ENCODE measurements at regions not wholly inside any gene's neighbourhood (a gene's known extent, or its start where the extent isn't known, plus 50 kb on each side); places are given as distances from the start of the nearest gene placed in this dataset.

DNA sequence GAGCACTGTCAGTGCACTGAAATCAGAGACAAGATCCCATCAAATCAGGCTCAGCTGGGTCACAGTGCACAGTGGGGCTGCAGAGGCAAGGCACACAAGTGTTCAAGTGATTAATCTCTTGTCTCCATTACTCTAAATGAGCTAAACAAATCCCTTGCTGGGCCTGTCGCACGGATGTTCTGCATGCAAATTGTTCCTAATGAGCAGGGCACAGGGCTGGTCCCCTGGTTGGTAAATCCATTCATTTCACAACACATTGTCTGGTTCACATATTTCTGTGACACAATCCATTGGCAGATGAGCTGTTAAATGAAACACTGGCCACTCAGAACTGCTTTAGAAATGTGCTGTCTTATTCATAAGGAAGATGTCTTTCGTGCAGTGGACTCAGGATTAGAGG, 167.9 kb upstream of the BRINP1 start:
- TF ChIP-seq GATA3 (IDR thresholded peaks at IDR 0.05; ENCODE audit: low read depth, low read length) (no peak), GATA2 (IDR thresholded peaks at IDR 0.05; ENCODE audit: low read depth, low read length) (no peak)

GRCh38 chr9:119533504-119533903, 164.3 kb upstream of the BRINP1 start:
- TF ChIP-seq GATA2 (IDR thresholded peaks at IDR 0.05; ENCODE audit: low read depth, low read length) (no peak), GATA3 (IDR thresholded peaks at IDR 0.05; ENCODE audit: low read depth, low read length) (no peak)

GRCh38 chr9:119526698-119527097, 157.5 kb upstream of the BRINP1 start:
- TF ChIP-seq GATA2 (IDR thresholded peaks at IDR 0.05; ENCODE audit: low read depth, low read length) = no peak
- TF ChIP-seq GATA3 (IDR thresholded peaks at IDR 0.05; ENCODE audit: low read depth, low read length) = no peak

DNA sequence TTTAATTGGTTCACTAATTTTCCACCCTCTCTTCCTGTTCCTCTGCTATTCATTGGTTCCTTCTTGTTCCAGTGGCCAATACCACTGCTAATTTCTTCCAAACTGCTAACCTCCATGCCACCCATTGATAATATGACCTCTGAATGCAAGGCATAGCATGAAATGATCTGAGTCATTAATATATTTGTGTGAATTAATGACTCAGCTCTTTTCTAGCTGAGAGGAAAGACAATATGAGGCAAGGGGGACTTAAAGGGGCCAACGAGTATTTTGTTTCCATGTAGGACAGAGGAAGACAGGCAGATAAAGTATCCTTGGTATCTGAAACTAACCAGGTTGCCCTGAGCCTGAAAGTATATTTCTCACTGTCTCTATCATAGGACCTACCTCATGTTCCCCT, 154.3 kb upstream of the BRINP1 start:
- TF ChIP-seq GATA3 (IDR thresholded peaks at IDR 0.05; ENCODE audit: low read depth, low read length) (no peak), GATA2 (IDR thresholded peaks at IDR 0.05; ENCODE audit: low read depth, low read length) (no peak)

- TF ChIP-seq GATA2 (IDR thresholded peaks at IDR 0.05; ENCODE audit: low read depth, low read length) (no peak), GATA3 (IDR thresholded peaks at IDR 0.05; ENCODE audit: low read depth, low read length) (no peak)
These were observed 153.1 kb upstream of the BRINP1 start for GRCh38 chr9:119522381-119522780.

DNA sequence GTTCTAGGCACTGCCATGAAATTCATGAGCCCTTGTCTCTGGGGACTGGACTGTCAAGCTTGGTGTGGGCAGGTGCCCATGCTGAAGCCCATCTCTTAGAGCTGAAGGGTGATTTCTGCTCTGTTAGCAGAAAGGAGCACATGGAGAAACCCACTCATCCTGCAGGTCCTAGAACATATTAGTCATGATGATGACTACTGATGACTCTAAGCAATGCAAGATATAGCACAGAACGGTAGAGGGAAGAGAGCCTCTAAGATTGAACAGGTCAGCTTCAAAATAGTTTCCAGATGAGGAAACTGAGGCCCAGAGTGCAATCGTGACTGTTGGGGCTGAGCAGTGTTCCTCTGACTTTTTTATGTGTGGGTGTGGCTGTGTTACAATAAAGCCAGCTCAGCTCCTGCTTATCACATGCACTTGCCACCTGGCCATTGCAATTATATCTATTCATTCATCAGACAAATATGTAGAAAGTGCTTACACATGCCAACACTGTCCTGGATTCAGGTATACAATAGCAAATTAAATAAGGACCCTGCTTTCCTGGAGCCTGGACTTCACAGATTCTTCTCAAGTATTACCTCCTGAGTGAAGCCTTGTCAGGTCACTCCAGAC, 140.2 kb upstream of the BRINP1 start:
- no peak for TF ChIP-seq GATA2 (IDR thresholded peaks at IDR 0.05; ENCODE audit: low read depth, low read length)
- TF ChIP-seq GATA3 (IDR thresholded peaks at IDR 0.05; ENCODE audit: low read depth, low read length) = no peak

DNA sequence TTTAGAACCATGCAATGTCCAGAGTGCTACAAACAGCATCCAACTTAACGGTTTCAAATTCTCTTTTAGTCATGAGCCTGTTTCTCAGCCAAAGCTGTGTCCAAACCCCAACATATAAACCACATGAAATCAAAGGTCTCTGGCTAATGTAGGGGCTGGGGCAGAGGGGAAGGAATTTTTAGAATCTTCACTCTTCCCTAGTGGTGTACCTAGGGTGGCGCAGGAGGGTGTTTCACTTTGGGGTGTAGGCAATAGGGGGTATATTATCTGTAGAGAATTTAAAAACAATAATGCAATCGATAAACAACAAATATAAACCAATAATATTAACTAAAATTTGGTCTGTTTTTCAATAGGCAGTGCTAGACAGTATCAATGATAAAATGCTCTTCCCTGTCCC, 132.1 kb upstream of the BRINP1 start:
- TF ChIP-seq GATA3 (IDR thresholded peaks at IDR 0.05; ENCODE audit: low read depth, low read length) (no peak), GATA2 (IDR thresholded peaks at IDR 0.05; ENCODE audit: low read depth, low read length) (no peak)

DNA sequence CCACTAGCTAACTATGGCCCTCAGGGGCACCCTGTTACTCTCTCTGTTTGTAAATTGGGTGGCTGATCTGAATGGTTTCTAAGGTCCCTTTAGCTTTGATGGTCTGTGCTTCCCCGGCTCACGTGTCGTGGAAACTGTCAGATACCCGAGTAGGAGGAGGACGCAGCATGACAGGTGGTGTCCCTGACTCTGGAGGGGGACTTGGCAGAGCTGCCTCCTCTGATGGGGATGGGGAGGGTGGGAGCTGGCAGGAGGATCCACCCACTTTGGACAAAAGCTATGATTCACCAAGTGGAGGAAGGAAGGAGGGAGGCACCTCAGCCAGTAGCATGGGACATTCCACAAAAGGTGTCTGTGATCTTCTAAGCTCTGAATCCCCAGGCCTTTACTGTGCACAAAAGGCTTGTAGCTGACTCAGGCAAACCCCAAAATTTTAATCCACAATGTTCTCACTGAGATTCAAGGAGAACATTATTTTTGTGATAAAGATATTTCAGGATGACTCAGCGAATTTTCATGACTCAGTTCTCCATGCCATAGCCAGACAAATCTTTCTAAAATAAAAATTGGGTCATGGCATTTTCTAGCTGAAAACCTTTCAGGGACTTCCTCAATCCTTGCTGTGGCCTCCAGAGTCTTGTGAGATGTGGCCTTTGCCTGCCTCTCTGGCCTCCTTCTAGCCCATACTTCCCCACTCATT, 131.0 kb upstream of the BRINP1 start:
- TF ChIP-seq GATA2 (IDR thresholded peaks at IDR 0.05; ENCODE audit: low read depth, low read length) (no peak), GATA3 (IDR thresholded peaks at IDR 0.05; ENCODE audit: low read depth, low read length) (no peak)

DNA sequence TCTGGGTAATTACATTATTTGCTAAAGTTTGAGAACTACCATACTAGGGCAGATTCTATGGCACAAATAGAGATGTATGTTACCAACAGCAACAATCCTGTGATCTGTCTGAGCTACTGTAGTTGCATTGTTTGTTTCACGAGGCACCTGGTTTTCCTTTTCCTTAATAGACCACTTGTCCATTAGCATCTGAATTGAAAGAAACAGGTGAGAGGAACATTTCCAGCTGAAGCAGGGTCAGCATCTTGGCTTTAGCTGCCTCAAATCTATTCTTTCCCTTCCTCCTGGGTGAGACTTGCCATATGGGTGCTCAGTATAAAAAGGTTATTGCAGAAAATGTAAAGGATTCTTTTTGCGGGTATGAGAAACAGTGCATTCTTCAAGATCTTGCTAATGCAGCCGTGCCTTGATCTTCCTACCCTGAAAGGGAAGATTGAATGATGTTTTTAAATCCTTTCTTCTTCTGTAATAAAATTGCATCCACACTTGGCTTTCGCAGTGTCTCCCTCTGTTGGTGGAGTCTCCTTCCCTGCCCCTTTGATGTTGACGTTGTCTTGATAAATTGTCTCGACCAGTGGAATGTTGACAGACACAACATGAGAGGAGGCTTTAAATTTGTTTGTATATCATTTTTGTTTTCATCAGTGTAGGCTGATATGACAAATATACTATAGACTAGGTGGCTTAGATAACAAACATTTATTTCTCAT, 118.0 kb upstream of the BRINP1 start:
- TF ChIP-seq GATA2 (IDR thresholded peaks at IDR 0.05; ENCODE audit: low read depth, low read length) (no peak), GATA3 (IDR thresholded peaks at IDR 0.05; ENCODE audit: low read depth, low read length) (no peak)

- no peak for TF ChIP-seq GATA3 (IDR thresholded peaks at IDR 0.05; ENCODE audit: low read depth, low read length)
- TF ChIP-seq GATA2 (IDR thresholded peaks at IDR 0.05; ENCODE audit: low read depth, low read length) = no peak
These were observed 113.9 kb upstream of the BRINP1 start for GRCh38 chr9:119483153-119483552.

DNA sequence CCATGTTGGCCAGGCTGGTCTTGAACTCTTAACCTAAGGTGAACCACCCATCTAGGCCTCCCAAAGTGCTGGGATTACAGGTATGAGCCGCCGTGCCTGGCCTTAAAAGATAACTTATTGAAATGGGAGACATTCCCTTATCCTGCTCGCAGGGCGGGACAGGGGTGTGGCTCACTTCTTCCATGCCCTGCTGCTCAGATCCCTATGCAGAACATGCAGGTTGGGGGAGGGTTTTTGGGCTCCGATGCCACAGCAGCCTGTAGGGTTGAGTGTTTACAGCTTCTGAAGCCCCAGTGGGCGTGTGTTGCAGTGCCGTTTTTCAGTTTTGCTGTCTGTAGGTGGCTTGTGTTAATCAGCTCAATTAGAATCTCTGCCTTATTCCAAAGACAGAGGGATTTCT, 108.0 kb upstream of the BRINP1 start:
- TF ChIP-seq GATA3 (IDR thresholded peaks at IDR 0.05; ENCODE audit: low read depth, low read length) (no peak), GATA2 (IDR thresholded peaks at IDR 0.05; ENCODE audit: low read depth, low read length) (no peak)

DNA sequence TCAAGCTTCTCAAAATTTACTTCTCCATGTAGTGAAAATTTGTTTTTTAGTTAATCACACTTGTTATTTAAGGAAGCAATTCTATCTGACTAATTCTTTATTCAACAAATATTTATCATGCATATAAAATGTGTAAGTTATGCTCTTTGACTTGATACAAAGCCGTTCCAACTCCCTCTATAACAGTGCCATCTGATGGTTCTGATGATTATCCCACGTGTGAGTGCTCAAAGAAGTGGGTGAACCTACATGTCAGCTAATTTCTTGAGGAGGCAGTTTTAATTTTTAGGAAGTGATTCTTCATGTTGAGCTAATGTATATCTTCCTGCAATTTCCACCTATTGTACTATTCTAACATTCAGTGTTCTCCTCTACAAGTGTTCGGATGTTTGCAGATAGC, 88.8 kb upstream of the BRINP1 start:
- TF ChIP-seq GATA3 (IDR thresholded peaks at IDR 0.05; ENCODE audit: low read depth, low read length) = no peak
- TF ChIP-seq GATA2 (IDR thresholded peaks at IDR 0.05; ENCODE audit: low read depth, low read length) = no peak

DNA sequence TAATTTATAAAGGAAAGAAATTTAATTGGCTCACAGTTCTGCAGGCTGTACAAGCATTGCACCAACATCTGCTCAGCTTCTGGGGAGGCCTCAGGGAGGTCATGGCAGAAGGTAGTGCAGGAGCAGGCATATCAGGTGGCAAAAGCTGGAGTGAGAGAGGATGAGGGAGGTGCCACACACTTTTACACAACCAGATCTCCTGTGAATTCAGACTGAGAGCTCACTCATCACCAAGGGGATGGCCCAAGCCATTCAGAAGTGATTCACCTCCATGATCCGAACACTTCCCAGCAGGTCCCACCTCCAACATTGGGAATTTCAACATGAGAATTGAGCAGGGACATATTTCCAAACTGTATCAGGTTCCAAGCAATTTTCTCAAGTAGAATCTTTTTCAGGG, 84.7 kb upstream of the BRINP1 start:
- TF ChIP-seq GATA3 (IDR thresholded peaks at IDR 0.05; ENCODE audit: low read depth, low read length) (no peak), GATA2 (IDR thresholded peaks at IDR 0.05; ENCODE audit: low read depth, low read length) (no peak)

DNA sequence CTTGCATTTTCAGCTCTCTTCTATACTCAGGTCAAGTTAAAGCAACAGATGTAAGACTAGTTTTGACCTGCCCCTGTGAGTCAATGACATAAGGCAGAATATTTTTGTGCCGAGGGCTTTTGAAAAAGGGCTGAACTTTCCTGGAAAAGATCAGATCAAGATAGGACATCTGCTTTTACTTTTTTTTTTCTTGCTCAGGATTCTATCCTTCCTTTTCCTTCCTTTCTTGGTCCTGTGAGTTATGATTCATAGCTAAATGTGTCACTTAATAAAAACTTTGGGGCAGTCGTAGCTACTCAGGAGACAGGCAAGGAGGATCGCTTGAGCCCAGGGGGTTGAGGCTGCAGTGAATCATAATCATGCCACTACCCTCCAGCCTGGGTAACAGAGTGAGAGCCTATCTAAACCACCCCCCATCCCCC, 84.3 kb upstream of the BRINP1 start:
- no peak for TF ChIP-seq GATA3 (IDR thresholded peaks at IDR 0.05; ENCODE audit: low read depth, low read length)
- no peak for TF ChIP-seq GATA2 (IDR thresholded peaks at IDR 0.05; ENCODE audit: low read depth, low read length)

DNA sequence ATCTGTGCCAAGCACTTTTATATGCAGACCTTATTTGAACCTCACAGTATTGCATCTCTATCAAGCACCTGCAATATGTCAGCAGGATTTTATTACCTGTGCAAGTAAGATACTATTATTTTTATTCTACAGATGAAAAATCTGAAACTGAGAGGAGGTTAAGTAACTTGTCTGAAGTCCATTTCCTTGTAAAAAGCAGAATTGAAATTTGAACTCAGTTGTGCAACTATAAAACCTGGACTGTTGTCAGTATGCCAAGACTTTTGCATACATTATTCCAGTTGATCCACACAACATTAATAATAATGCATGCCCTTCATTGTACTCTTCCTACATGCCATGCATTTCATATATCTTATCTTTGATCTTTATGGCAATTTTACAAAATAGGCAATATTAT, 82.2 kb upstream of the BRINP1 start:
- TF ChIP-seq GATA3 (IDR thresholded peaks at IDR 0.05; ENCODE audit: low read depth, low read length) = no peak
- TF ChIP-seq GATA2 (IDR thresholded peaks at IDR 0.05; ENCODE audit: low read depth, low read length) = no peak

All from SH-SY5Y (cell line).